ENCODE measurements at regions not wholly inside any gene's neighbourhood (a gene's known extent, or its start where the extent isn't known, plus 50 kb on each side); places are given as distances from the start of the nearest gene placed in this dataset.

DNA sequence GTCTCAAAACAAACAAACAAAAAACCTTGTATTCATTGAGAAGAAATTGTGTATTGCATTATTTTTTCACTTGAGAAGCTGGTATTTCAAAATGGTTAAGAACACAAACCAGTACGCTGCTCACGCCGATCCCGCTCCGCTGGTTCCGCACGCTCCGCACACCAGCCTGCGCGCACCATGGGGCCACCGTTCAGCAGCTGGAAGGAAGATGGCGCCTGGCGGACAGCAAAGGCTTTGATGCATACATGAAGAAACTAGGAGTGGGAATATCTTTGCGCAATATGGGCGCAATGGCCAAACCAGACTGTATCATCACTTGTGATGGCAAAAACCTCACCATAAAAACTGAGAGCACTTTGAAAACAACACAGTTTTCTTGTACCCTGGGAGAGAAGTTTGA lies 75.7 kb downstream of the RBM43 start:
- TF ChIP-seq, protein P1, sequence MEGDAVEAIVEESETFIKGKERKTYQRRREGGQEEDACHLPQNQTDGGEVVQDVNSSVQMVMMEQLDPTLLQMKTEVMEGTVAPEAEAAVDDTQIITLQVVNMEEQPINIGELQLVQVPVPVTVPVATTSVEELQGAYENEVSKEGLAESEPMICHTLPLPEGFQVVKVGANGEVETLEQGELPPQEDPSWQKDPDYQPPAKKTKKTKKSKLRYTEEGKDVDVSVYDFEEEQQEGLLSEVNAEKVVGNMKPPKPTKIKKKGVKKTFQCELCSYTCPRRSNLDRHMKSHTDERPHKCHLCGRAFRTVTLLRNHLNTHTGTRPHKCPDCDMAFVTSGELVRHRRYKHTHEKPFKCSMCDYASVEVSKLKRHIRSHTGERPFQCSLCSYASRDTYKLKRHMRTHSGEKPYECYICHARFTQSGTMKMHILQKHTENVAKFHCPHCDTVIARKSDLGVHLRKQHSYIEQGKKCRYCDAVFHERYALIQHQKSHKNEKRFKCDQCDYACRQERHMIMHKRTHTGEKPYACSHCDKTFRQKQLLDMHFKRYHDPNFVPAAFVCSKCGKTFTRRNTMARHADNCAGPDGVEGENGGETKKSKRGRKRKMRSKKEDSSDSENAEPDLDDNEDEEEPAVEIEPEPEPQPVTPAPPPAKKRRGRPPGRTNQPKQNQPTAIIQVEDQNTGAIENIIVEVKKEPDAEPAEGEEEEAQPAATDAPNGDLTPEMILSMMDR (IDR thresholded peaks at IDR 0.05), result no peak
- no peak for TF ChIP-seq POLR2A (IDR thresholded peaks at IDR 0.05)
